ENCODE measurements at regions not wholly inside any gene's neighbourhood (a gene's known extent, or its start where the extent isn't known, plus 50 kb on each side); places are given as distances from the start of the nearest gene placed in this dataset.

- TF ChIP-seq, protein P1, sequence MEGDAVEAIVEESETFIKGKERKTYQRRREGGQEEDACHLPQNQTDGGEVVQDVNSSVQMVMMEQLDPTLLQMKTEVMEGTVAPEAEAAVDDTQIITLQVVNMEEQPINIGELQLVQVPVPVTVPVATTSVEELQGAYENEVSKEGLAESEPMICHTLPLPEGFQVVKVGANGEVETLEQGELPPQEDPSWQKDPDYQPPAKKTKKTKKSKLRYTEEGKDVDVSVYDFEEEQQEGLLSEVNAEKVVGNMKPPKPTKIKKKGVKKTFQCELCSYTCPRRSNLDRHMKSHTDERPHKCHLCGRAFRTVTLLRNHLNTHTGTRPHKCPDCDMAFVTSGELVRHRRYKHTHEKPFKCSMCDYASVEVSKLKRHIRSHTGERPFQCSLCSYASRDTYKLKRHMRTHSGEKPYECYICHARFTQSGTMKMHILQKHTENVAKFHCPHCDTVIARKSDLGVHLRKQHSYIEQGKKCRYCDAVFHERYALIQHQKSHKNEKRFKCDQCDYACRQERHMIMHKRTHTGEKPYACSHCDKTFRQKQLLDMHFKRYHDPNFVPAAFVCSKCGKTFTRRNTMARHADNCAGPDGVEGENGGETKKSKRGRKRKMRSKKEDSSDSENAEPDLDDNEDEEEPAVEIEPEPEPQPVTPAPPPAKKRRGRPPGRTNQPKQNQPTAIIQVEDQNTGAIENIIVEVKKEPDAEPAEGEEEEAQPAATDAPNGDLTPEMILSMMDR (IDR thresholded peaks at IDR 0.05) = no peak
- TF ChIP-seq POLR2A (IDR thresholded peaks at IDR 0.05) = no peak
Observed at GRCh38 chr11:98564233-98564632, 456.5 kb upstream of the CNTN5 start.

Data from breast epithelium (tissue), 3 donors.